Calu3 (cell line): ENCODE measurements at regions not wholly inside any gene's neighbourhood (a gene's known extent, or its start where the extent isn't known, plus 50 kb on each side); places are given as distances from the start of the nearest gene placed in this dataset.

Experiments used
- BruUV-seq: library from RNA; stranded (reverse); fragments of 400-500 nt; replicated peaks from 2 replicates; lab custom pipeline; 2021; lab: Mats Ljungman, UMichigan
- CTCF ChIA-PET: fragments of 300-600 bp; sonication (Branson Sonifier 250); formaldehyde crosslinking; loops from one replicate; lab custom pipeline; 2022; ENCODE audit warnings: antibody characterized with exemption; lab: Charles Lee
- DNase-seq: peaks from one replicate; pipeline ENCODE4 v3.0.0; 2022
- H3K27ac Mint-ChIP-seq: one replicate; pipeline ENCODE4 v1.8.0; 2022; ENCODE audit warnings: mixed read lengths; ENCODE audit not compliant: unreplicated experiment
- H3K27me3 Mint-ChIP-seq: one replicate; pipeline ENCODE4 v1.8.0; 2022; ENCODE audit warnings: mixed read lengths; ENCODE audit not compliant: unreplicated experiment
- H3K36me3 Mint-ChIP-seq: one replicate; pipeline ENCODE4 v1.8.0; 2022; ENCODE audit warnings: mild to moderate bottlenecking, moderate library complexity, mixed read lengths; ENCODE audit not compliant: insufficient read depth, unreplicated experiment
- H3K4me1 Mint-ChIP-seq: one replicate; pipeline ENCODE4 v1.8.0; 2022; ENCODE audit warnings: mild to moderate bottlenecking, low read depth, mixed read lengths; ENCODE audit not compliant: unreplicated experiment
- H3K4me3 Mint-ChIP-seq: one replicate; pipeline ENCODE4 v1.8.0; 2022; ENCODE audit warnings: mild to moderate bottlenecking, low read depth, moderate library complexity, mixed read lengths; ENCODE audit not compliant: unreplicated experiment
- H3K9me3 Mint-ChIP-seq: one replicate; pipeline ENCODE4 v1.8.0; 2022; ENCODE audit warnings: low read depth, mixed read lengths; ENCODE audit not compliant: unreplicated experiment
- CTCF ChIP-seq: fragments of 200-600 bp; IDR thresholded peaks from one replicate; pipeline ENCODE4 v1.8.0; 2022; ENCODE audit warnings: antibody characterized with exemption; ENCODE audit not compliant: unreplicated experiment
- intact Hi-C: fragments of 100-400 bp; cut with micrococcal nuclease; formaldehyde crosslinking; loops from one replicate; pipeline ENCODE4 v1.10.0; 2022; ENCODE audit not compliant: unreplicated experiment

- no TSS peak for BruUV-seq
- Mint-ChIP-seq H3K27ac (no peak overlapping the region), H3K4me3 (no peak overlapping the region), H3K27me3 (peaks cover 10% of the 10 kb centered on the region), H3K36me3 (no peaks in the 10 kb centered on the region), H3K9me3 (no peaks in the 10 kb centered on the region), H3K4me1 (no peaks in the 10 kb centered on the region)
- CTCF ChIA-PET: no interaction called here
- intact Hi-C loops: no loop called here
- TF ChIP-seq CTCF: no peak
- DNase-seq: no peak
Observed at GRCh38 chr10:123346581-123346980, 192.4 kb downstream of the BUB3 start.

- H3K27me3 Mint-ChIP-seq: no peaks in the 10 kb centered on the region
- no peak overlapping the region for H3K4me3 Mint-ChIP-seq
- no peaks in the 10 kb centered on the region for H3K9me3 Mint-ChIP-seq
- intact Hi-C loops: no loop called here
- no peak for TF ChIP-seq CTCF
- H3K36me3 Mint-ChIP-seq: no peaks in the 10 kb centered on the region
- no TSS peak for BruUV-seq
- H3K27ac Mint-ChIP-seq: no peak overlapping the region
- CTCF ChIA-PET: no interaction called here
- DNase-seq: no peak
- no peaks in the 10 kb centered on the region for H3K4me1 Mint-ChIP-seq
Observed at GRCh38 chr10:123348691-123349572, 194.7 kb downstream of the BUB3 start.

GRCh38 chr10:123351715-123352114 lies 197.5 kb downstream of the BUB3 start:
- H3K27me3 Mint-ChIP-seq: peaks cover 24% of the 10 kb centered on the region
- BruUV-seq: no TSS peak
- CTCF ChIA-PET: no interaction called here
- H3K36me3 Mint-ChIP-seq: no peaks in the 10 kb centered on the region
- intact Hi-C loops: no loop called here
- H3K27ac Mint-ChIP-seq: no peak overlapping the region
- H3K9me3 Mint-ChIP-seq: no peaks in the 10 kb centered on the region
- no peaks in the 10 kb centered on the region for H3K4me1 Mint-ChIP-seq
- H3K4me3 Mint-ChIP-seq: no peak overlapping the region
- no peak for TF ChIP-seq CTCF
- no peak for DNase-seq

GRCh38 chr10:123354521-123354920 lies 200.3 kb downstream of the BUB3 start:
- no peak for DNase-seq
- H3K9me3 Mint-ChIP-seq: no peaks in the 10 kb centered on the region

More at GRCh38 chr10:123354521-123354920, 200.3 kb downstream of the BUB3 start:
- intact Hi-C loops: no loop called here
- no TSS peak for BruUV-seq
- H3K4me1 Mint-ChIP-seq: no peaks in the 10 kb centered on the region
- H3K36me3 Mint-ChIP-seq: no peaks in the 10 kb centered on the region
- no peak overlapping the region for H3K4me3 Mint-ChIP-seq
- CTCF ChIA-PET: no interaction called here
- H3K27me3 Mint-ChIP-seq: peaks cover 24% of the 10 kb centered on the region
- TF ChIP-seq CTCF: no peak
- H3K27ac Mint-ChIP-seq: no peak overlapping the region
